ENCODE measurements at regions not wholly inside any gene's neighbourhood (a gene's known extent, or its start where the extent isn't known, plus 50 kb on each side); places are given as distances from the start of the nearest gene placed in this dataset.

- Mint-ChIP-seq H3K27me3 (peaks cover 16% of the 10 kb centered on the region), H3K9me3 (no peaks in the 10 kb centered on the region), H3K36me3 (peaks cover under 1% of the 10 kb centered on the region), H3K4me3 (no peak overlapping the region), H3K4me1 (no peaks in the 10 kb centered on the region), H3K27ac (no peak overlapping the region)
- CTCF ChIA-PET, result no interaction called here
- DNase-seq, result no peak
Observed at GRCh38 chr5:76030343-76030742, 52.8 kb upstream of the SV2C start.

- Mint-ChIP-seq H3K9me3 (no peaks in the 10 kb centered on the region), H3K27me3 (peaks cover 20% of the 10 kb centered on the region), H3K4me3 (no peak overlapping the region), H3K27ac (no peak overlapping the region), H3K4me1 (no peaks in the 10 kb centered on the region), H3K36me3 (no peaks in the 10 kb centered on the region)
- no peak for DNase-seq
- CTCF ChIA-PET, result no interaction called here
Observed at GRCh38 chr5:76029739-76030138, 53.4 kb upstream of the SV2C start.

GRCh38 chr5:76025790-76026189, 57.4 kb upstream of the SV2C start:
- Mint-ChIP-seq H3K36me3 (no peaks in the 10 kb centered on the region), H3K4me1 (no peaks in the 10 kb centered on the region), H3K9me3 (no peaks in the 10 kb centered on the region), H3K27me3 (peaks cover 20% of the 10 kb centered on the region), H3K4me3 (no peak overlapping the region), H3K27ac (no peak overlapping the region)
- no peak for DNase-seq
- CTCF ChIA-PET, result no interaction called here

GRCh38 chr5:76025069-76025468, 58.1 kb upstream of the SV2C start:
- Mint-ChIP-seq H3K9me3 (no peaks in the 10 kb centered on the region), H3K4me3 (no peak overlapping the region), H3K36me3 (no peaks in the 10 kb centered on the region), H3K27ac (no peak overlapping the region), H3K27me3 (peaks cover 22% of the 10 kb centered on the region), H3K4me1 (no peaks in the 10 kb centered on the region)
- CTCF ChIA-PET, result no interaction called here
- no peak for DNase-seq

- H3K27me3 Mint-ChIP-seq, result peaks cover 20% of the 10 kb centered on the region
- no peak overlapping the region for H3K27ac Mint-ChIP-seq
- H3K36me3 Mint-ChIP-seq, result no peaks in the 10 kb centered on the region
- H3K9me3 Mint-ChIP-seq, result no peaks in the 10 kb centered on the region
- CTCF ChIA-PET, result no interaction called here
- no peak overlapping the region for H3K4me3 Mint-ChIP-seq
- no peak for DNase-seq
- no peaks in the 10 kb centered on the region for H3K4me1 Mint-ChIP-seq
Observed at GRCh38 chr5:76022611-76023010, 60.6 kb upstream of the SV2C start.

- H3K9me3 Mint-ChIP-seq, result no peaks in the 10 kb centered on the region
- CTCF ChIA-PET, result no interaction called here
- H3K27me3 Mint-ChIP-seq, result peaks cover 23% of the 10 kb centered on the region
- no peak for DNase-seq
- no peak overlapping the region for H3K27ac Mint-ChIP-seq
- no peaks in the 10 kb centered on the region for H3K36me3 Mint-ChIP-seq
- no peak overlapping the region for H3K4me3 Mint-ChIP-seq
- H3K4me1 Mint-ChIP-seq, result no peaks in the 10 kb centered on the region
Observed at GRCh38 chr5:76021936-76022584, 61.1 kb upstream of the SV2C start.

GRCh38 chr5:76016258-76016657, 66.9 kb upstream of the SV2C start:
- no peak for DNase-seq
- CTCF ChIA-PET, result no interaction called here
- peaks cover 19% of the 10 kb centered on the region for H3K27me3 Mint-ChIP-seq

GRCh38 chr5:76014005-76014404, 69.2 kb upstream of the SV2C start:
- no peaks in the 10 kb centered on the region for H3K9me3 Mint-ChIP-seq
- H3K36me3 Mint-ChIP-seq, result no peaks in the 10 kb centered on the region
- H3K4me3 Mint-ChIP-seq, result no peak overlapping the region
- no peak for DNase-seq
- H3K27me3 Mint-ChIP-seq, result peaks cover 12% of the 10 kb centered on the region
- no peaks in the 10 kb centered on the region for H3K4me1 Mint-ChIP-seq
- H3K27ac Mint-ChIP-seq, result no peak overlapping the region
- CTCF ChIA-PET, result interaction anchor here (0.7 kb wide), 1 partner anchor 13 kb away, joined by 3 read pairs; no protein-coding TSS in a partner anchor

More at GRCh38 chr5:76016258-76016657, 66.9 kb upstream of the SV2C start:
- H3K27ac Mint-ChIP-seq, result no peak overlapping the region
- no peaks in the 10 kb centered on the region for H3K36me3 Mint-ChIP-seq
- H3K4me1 Mint-ChIP-seq, result no peaks in the 10 kb centered on the region
- H3K4me3 Mint-ChIP-seq, result no peak overlapping the region
- H3K9me3 Mint-ChIP-seq, result no peaks in the 10 kb centered on the region

GRCh38 chr5:76007904-76008303, 75.3 kb upstream of the SV2C start:
- DNase-seq, result no peak
- no peaks in the 10 kb centered on the region for H3K9me3 Mint-ChIP-seq
- no peaks in the 10 kb centered on the region for H3K4me1 Mint-ChIP-seq
- no peak overlapping the region for H3K4me3 Mint-ChIP-seq
- no peaks in the 10 kb centered on the region for H3K36me3 Mint-ChIP-seq
- CTCF ChIA-PET, result no interaction called here
- no peak overlapping the region for H3K27ac Mint-ChIP-seq
- H3K27me3 Mint-ChIP-seq, result peaks cover 11% of the 10 kb centered on the region

- no peak overlapping the region for H3K27ac Mint-ChIP-seq
- CTCF ChIA-PET, result interaction anchor here (0.5 to 1.4 kb wide), 2 partner anchors 13 to 174 kb away, joined by 3 read pairs; no protein-coding TSS in a partner anchor
- H3K36me3 Mint-ChIP-seq, result no peaks in the 10 kb centered on the region
- no peak overlapping the region for H3K4me3 Mint-ChIP-seq
- no peak for DNase-seq
- peaks cover 5% of the 10 kb centered on the region for H3K27me3 Mint-ChIP-seq
- H3K4me1 Mint-ChIP-seq, result no peaks in the 10 kb centered on the region
- H3K9me3 Mint-ChIP-seq, result peaks cover 4% of the 10 kb centered on the region
Observed at GRCh38 chr5:76000582-76000981, 82.6 kb upstream of the SV2C start.

GRCh38 chr5:75993643-75994520, 89.3 kb upstream of the SV2C start:
- no peaks in the 10 kb centered on the region for H3K4me1 Mint-ChIP-seq
- H3K27me3 Mint-ChIP-seq, result peaks cover 4% of the 10 kb centered on the region
- H3K9me3 Mint-ChIP-seq, result peaks cover 4% of the 10 kb centered on the region
- no peak overlapping the region for H3K4me3 Mint-ChIP-seq
- no peak for DNase-seq
- H3K27ac Mint-ChIP-seq, result no peak overlapping the region
- H3K36me3 Mint-ChIP-seq, result no peaks in the 10 kb centered on the region
- CTCF ChIA-PET, result no interaction called here

- DNase-seq, result no peak
- H3K9me3 Mint-ChIP-seq, result peaks cover 4% of the 10 kb centered on the region
- no peak overlapping the region for H3K4me3 Mint-ChIP-seq
- CTCF ChIA-PET, result no interaction called here
- H3K27me3 Mint-ChIP-seq, result peaks cover 4% of the 10 kb centered on the region
- no peaks in the 10 kb centered on the region for H3K4me1 Mint-ChIP-seq
- no peak overlapping the region for H3K27ac Mint-ChIP-seq
- H3K36me3 Mint-ChIP-seq, result no peaks in the 10 kb centered on the region
Observed at GRCh38 chr5:75993183-75993582, 90.0 kb upstream of the SV2C start.

GRCh38 chr5:75992753-75993152, 90.4 kb upstream of the SV2C start:
- Mint-ChIP-seq H3K27ac (no peak overlapping the region), H3K4me1 (no peaks in the 10 kb centered on the region), H3K4me3 (no peak overlapping the region), H3K27me3 (peaks cover 4% of the 10 kb centered on the region), H3K9me3 (peaks cover 4% of the 10 kb centered on the region), H3K36me3 (no peaks in the 10 kb centered on the region)
- CTCF ChIA-PET, result no interaction called here
- no peak for DNase-seq

- CTCF ChIA-PET, result no interaction called here
- H3K27ac Mint-ChIP-seq, result no peak overlapping the region
- H3K27me3 Mint-ChIP-seq, result no peaks in the 10 kb centered on the region
- H3K36me3 Mint-ChIP-seq, result no peaks in the 10 kb centered on the region
- no peak for DNase-seq
- no peak overlapping the region for H3K4me3 Mint-ChIP-seq
- H3K4me1 Mint-ChIP-seq, result no peaks in the 10 kb centered on the region
- H3K9me3 Mint-ChIP-seq, result no peaks in the 10 kb centered on the region
Observed at GRCh38 chr5:75985077-75985476, 98.1 kb upstream of the SV2C start.

- Mint-ChIP-seq H3K27ac (no peak overlapping the region), H3K9me3 (no peaks in the 10 kb centered on the region), H3K4me1 (no peaks in the 10 kb centered on the region), H3K4me3 (no peak overlapping the region), H3K36me3 (no peaks in the 10 kb centered on the region), H3K27me3 (no peaks in the 10 kb centered on the region)
- DNase-seq, result no peak
- CTCF ChIA-PET, result no interaction called here
Observed at GRCh38 chr5:75975496-75975895, 107.7 kb upstream of the SV2C start.
